Heart right ventricle (tissue), 16 donors: ENCODE measurements at regions not wholly inside any gene's neighbourhood (a gene's known extent, or its start where the extent isn't known, plus 50 kb on each side); places are given as distances from the start of the nearest gene placed in this dataset.

ENCODE experiments used
- ATAC-seq, 8 donors: fragments of 200-7000 bp; cut with Tn5 transposase; one replicate each; pipeline ENCODE4 v1.9.1; 2020; ENCODE audit warnings: mild to moderate bottlenecking in 8 of 8, moderate library complexity in 8 of 8, moderate number of reproducible peaks in 1 of 8
- DNase-seq, 2 donors: peaks; one replicate each; pipeline ENCODE4 v3.0.0-alpha.2; 2020
- H3K27ac ChIP-seq, 10 donors: fragments of 200-600 bp; sonication (generic) in 2 of 10; one replicate each; pipeline versions ENCODE4 v1.5.0 to v1.8.0; 2020 to 2022; ENCODE audit warnings: mild to moderate bottlenecking in 3 of 10
- H3K27me3 ChIP-seq, 7 donors: fragments of 200-600 bp; one replicate each; pipeline ENCODE4 v1.8.0; 2021 to 2022; ENCODE audit warnings: mild to moderate bottlenecking in 2 of 7
- H3K36me3 ChIP-seq, 9 donors: fragments of 200-600 bp; sonication (generic) in 1 of 9; one replicate each; pipeline versions ENCODE4 v1.5.0 to v1.8.0; 2020 to 2022; ENCODE audit warnings: mild to moderate bottlenecking in 2 of 9
- H3K4me1 ChIP-seq, 9 donors: fragments of 200-600 bp; sonication (generic) in 1 of 9; one replicate each; pipeline versions ENCODE4 v1.5.0 to v1.8.0; 2020 to 2022; ENCODE audit warnings: mild to moderate bottlenecking in 4 of 9
- H3K4me3 ChIP-seq, 10 donors: fragments of 200-600 bp; sonication (generic) in 2 of 10; one replicate each; pipeline versions ENCODE4 v1.5.0 to v1.8.0; 2020 to 2022; ENCODE audit warnings: mild to moderate bottlenecking in 7 of 10, moderate library complexity in 2 of 10
- H3K9me3 ChIP-seq, 11 donors: fragments of 200-600 bp in 10 of 11; sonication (generic) in 2 of 11; one replicate each; pipeline versions ENCODE4 v1.5.0 to v1.8.0; 2013 to 2022; ENCODE audit warnings: mild to moderate bottlenecking in 2 of 11, control low read depth in 1 of 11, moderate library complexity in 1 of 11
- CTCF ChIP-seq, 9 donors: fragments of 200-600 bp; sonication (generic) in 2 of 9; IDR thresholded peaks; one replicate each; pipeline versions ENCODE4 v1.5.0 to v1.8.0; 2021 to 2022; ENCODE audit warnings: antibody characterized with exemption in 9 of 9, mild to moderate bottlenecking in 5 of 9, moderate library complexity in 1 of 9
- WGBS, 2 donors: extraction: QIAGEN DNeasy Blood & Tissue Kit; methylation state at CpG; one replicate each; pipeline ENCODE4 v1.1.7; 2013; ENCODE audit warnings: inconsistent platforms in 1 of 2; 5-methylcytosine and 5-hydroxymethylcytosine counted together
- intact Hi-C, 10 donors: fragments of 100-400 bp; cut with DNase I; formaldehyde crosslinking; loops; one replicate each; pipeline versions ENCODE4 v1.11.1 to v1.14.2; 2022
- donor health status: Arrhythmogenic right ventricular cardiomyopathy.
- donor health status: ischemic (EF 13 %, LVEDD 7.1; RV severe dilation, severe dysfunction).
- donor health status: healthy with polysubstance abuse.
- donor health status: DM: no; HTN: yes; CAD: no.
- donor health status: DM: no; HTN: no; CAD: no.
- donor health status: ischemic (EF 25% LVEDD 6.9; RV normal size, moderate dysfunction).
- donor health status: ischemic (EF 25% LVEDD 5.7; RV mildly dilated, moderate dysfunction).
- donor health status: healthy.
- donor health status: DM: yes; HTN: yes; CAD: no.
- donor health status: Ischemic cardiomyopathy.
- donor health status: ischemic (EF 35%, LVEDD 5.7; RV mildly dilated, moderate dysfunction).
- donor health status: nonischemic (EF 11% LVEDD 7.7; RV severe dilation, severe dysfunction).
- donor health status: DM: yes; HTN: yes; CAD: no.
- donor health status: PGD.
- donor health status: ischemic (EF 29% LVEDD 5.4; RV normal size, mild dysfunction).
- donor health status: nonischemic (EF 23%, LVEDD 6.1; RV moderate dilation, normal function).

- Histone ChIP-seq H3K36me3 (no peaks in the 10 kb centered on the region), H3K4me3 (no peak overlapping the region), H3K27me3 (no peaks in the 10 kb centered on the region), H3K4me1 (no peaks in the 10 kb centered on the region), H3K27ac (no peak overlapping the region), H3K9me3 (no peaks in the 10 kb centered on the region)
- intact Hi-C loops, result no loop called here
- DNase-seq (no peak), ATAC-seq (no peak)
- no peak for TF ChIP-seq CTCF (IDR thresholded peaks at IDR 0.05)
- 78 to 83% methylated on average over 1 of the region's 1 CpG for WGBS, 2 donors
These were observed 69.5 kb downstream of the CCDC54 start for GRCh38 chr3:107446706-107447105.

DNA sequence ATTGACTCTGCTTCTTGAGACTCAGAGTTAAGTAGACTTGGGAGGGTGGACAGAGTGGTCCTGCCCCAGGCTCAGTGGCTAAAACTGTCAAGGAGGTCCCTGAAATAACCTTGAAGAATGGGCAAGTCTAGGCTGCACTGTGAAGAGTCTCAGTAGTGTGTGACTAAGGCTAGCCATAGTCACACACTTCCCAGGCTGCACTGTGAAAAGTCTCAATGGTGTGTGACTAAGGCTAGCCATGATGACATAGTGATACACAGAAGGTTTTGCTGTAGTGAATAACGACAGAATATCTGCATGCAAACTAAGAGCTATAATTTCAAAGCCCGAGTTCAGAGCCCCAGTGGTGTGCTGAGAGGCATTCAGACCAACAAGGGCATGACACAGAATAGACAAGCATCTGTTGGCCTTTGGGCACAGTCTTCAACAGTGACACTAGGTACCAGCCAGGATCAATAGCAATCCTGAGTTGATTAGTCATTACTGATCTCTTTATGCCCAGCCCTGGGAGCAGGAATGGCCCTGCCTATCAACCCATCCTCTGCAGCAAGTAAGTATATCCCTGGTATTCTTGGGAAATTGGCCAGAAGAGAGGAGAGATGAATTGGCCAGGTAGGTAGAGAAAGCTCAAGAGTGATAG is 72.4 kb upstream of the BBX start:
- Histone ChIP-seq H3K36me3 (no peaks in the 10 kb centered on the region), H3K4me1 (no peaks in the 10 kb centered on the region), H3K27me3 (no peaks in the 10 kb centered on the region), H3K27ac (no peak overlapping the region), H3K9me3 (no peaks in the 10 kb centered on the region), H3K4me3 (no peak overlapping the region)
- 72 to 77% methylated on average over 2 of the region's 2 CpGs for WGBS, 2 donors
- ATAC-seq, result no peak
- TF ChIP-seq CTCF (IDR thresholded peaks at IDR 0.05), result no peak
- intact Hi-C loops, result no loop called here
- DNase-seq, result no peak

- no peak for ATAC-seq
- 92 to 93% methylated on average over 2 of the region's 2 CpGs for WGBS, 2 donors
- no peak for TF ChIP-seq CTCF (IDR thresholded peaks at IDR 0.05)
- Histone ChIP-seq H3K4me1 (no peaks in the 10 kb centered on the region), H3K36me3 (no peaks in the 10 kb centered on the region), H3K4me3 (no peak overlapping the region), H3K27ac (no peak overlapping the region), H3K9me3 (no peaks in the 10 kb centered on the region), H3K27me3 (no peaks in the 10 kb centered on the region)
- DNase-seq, result no peak
- intact Hi-C loops, result no loop called here
These were observed 70.3 kb upstream of the BBX start for GRCh38 chr3:107452436-107452835.

GRCh38 chr3:107453504-107453903 is 69.3 kb upstream of the BBX start:
- Histone ChIP-seq H3K4me1 (no peaks in the 10 kb centered on the region), H3K9me3 (no peaks in the 10 kb centered on the region), H3K36me3 (no peaks in the 10 kb centered on the region), H3K4me3 (no peak overlapping the region), H3K27ac (no peak overlapping the region), H3K27me3 (no peaks in the 10 kb centered on the region)
- DNase-seq (no peak), ATAC-seq (no peak)
- intact Hi-C loops, result no loop called here
- TF ChIP-seq CTCF (IDR thresholded peaks at IDR 0.05), result no peak
- 94 to 98% methylated on average over 2 of the region's 2 CpGs for WGBS, 2 donors
